Subcutaneous abdominal adipose tissue (tissue), 5 donors: ENCODE measurements at regions not wholly inside any gene's neighbourhood (a gene's known extent, or its start where the extent isn't known, plus 50 kb on each side); places are given as distances from the start of the nearest gene placed in this dataset.
"Not testable (repeated sequence)": the region's sequence is repeated elsewhere in the genome, so short reads cannot be mapped to it uniquely, and the experiment has no call there.

Experiments used
- H3K27ac ChIP-seq: one replicate; pipeline ENCODE4 v1.7.0; 2013; ENCODE audit warnings: low read depth, mild to moderate bottlenecking, inconsistent platforms, low read length, moderate library complexity
- H3K27me3 ChIP-seq, 5 donors: one replicate each; pipeline ENCODE4 v1.7.0; 2013; ENCODE audit warnings: low read length in 5 of 5, inconsistent platforms in 1 of 5; ENCODE audit not compliant: control insufficient read depth in 5 of 5, insufficient read depth in 4 of 5
- H3K36me3 ChIP-seq, 5 donors: one replicate each; pipeline ENCODE4 v1.7.0; 2013; ENCODE audit warnings: low read length in 5 of 5; ENCODE audit not compliant: control insufficient read depth in 5 of 5, insufficient read depth in 5 of 5
- H3K4me1 ChIP-seq, 5 donors: one replicate each; pipeline ENCODE4 v1.7.0; 2013; ENCODE audit warnings: low read length in 5 of 5, mild to moderate bottlenecking in 3 of 5, moderate library complexity in 1 of 5; ENCODE audit not compliant: control insufficient read depth in 5 of 5, insufficient read depth in 5 of 5
- H3K4me3 ChIP-seq, 5 donors: one replicate each; pipeline ENCODE4 v1.7.0; 2013; ENCODE audit warnings: low read length in 5 of 5, low read depth in 1 of 5
- H3K9ac ChIP-seq, 5 donors: one replicate each; pipeline ENCODE4 v1.7.0; 2013; ENCODE audit warnings: low read length in 5 of 5, mild to moderate bottlenecking in 4 of 5, moderate library complexity in 3 of 5
- H3K9me3 ChIP-seq, 5 donors: one replicate each; pipeline ENCODE4 v1.7.0; 2013; ENCODE audit warnings: low read length in 5 of 5; ENCODE audit not compliant: control insufficient read depth in 5 of 5
- donor health status: healthy.
- donor health status: healthy.
- donor health status: healthy.
- donor health status: healthy.
- donor health status: healthy.

GRCh38 chr17:59492091-59492451 lies 73.3 kb upstream of the DHX40 start:
- no peak overlapping the region for H3K27ac ChIP-seq
- no peaks in the 10 kb centered on the region for H3K9me3 ChIP-seq
- H3K4me3 ChIP-seq = no peak overlapping the region
- H3K9ac ChIP-seq = no peak overlapping the region
- H3K27me3 ChIP-seq = no peaks in the 10 kb centered on the region
- H3K36me3 ChIP-seq = no peaks in the 10 kb centered on the region
- peaks cover 0 to 6% (median 0%) of the 10 kb centered on the region in 5 donors for H3K4me1 ChIP-seq

- Histone ChIP-seq H3K36me3 (no peaks in the 10 kb centered on the region), H3K9me3 (no peaks in the 10 kb centered on the region), H3K9ac (no peak overlapping the region)
Measured at GRCh38 chr17:59493867-59494266, 71.5 kb upstream of the DHX40 start.

GRCh38 chr17:59494757-59495368 lies 70.5 kb upstream of the DHX40 start:
- H3K4me1 ChIP-seq = peaks cover 0 to 3% (median 0%) of the 10 kb centered on the region in 5 donors

More at GRCh38 chr17:59493867-59494266, 71.5 kb upstream of the DHX40 start:
- H3K27ac ChIP-seq = no peak overlapping the region
- no peak overlapping the region for H3K4me3 ChIP-seq
- no peaks in the 10 kb centered on the region for H3K27me3 ChIP-seq
- H3K4me1 ChIP-seq = peaks cover 0 to 3% (median 0%) of the 10 kb centered on the region in 5 donors

GRCh38 chr17:59496178-59496577 lies 69.2 kb upstream of the DHX40 start:
- Histone ChIP-seq H3K27ac (no peak overlapping the region), H3K4me1 (peaks cover 0 to 3% (median 0%) of the 10 kb centered on the region in 5 donors), H3K4me3 (no peak overlapping the region), H3K9ac (no peak overlapping the region), H3K9me3 (no peaks in the 10 kb centered on the region), H3K36me3 (no peaks in the 10 kb centered on the region), H3K27me3 (no peaks in the 10 kb centered on the region)

More at GRCh38 chr17:59494757-59495368, 70.5 kb upstream of the DHX40 start:
- Histone ChIP-seq H3K9ac (no peak overlapping the region), H3K27me3 (no peaks in the 10 kb centered on the region), H3K4me3 (no peak overlapping the region), H3K36me3 (no peaks in the 10 kb centered on the region), H3K27ac (no peak overlapping the region), H3K9me3 (no peaks in the 10 kb centered on the region)

GRCh38 chr17:59498530-59499307 lies 66.7 kb upstream of the DHX40 start:
- H3K4me1 ChIP-seq = peaks cover 0 to 3% (median 0%) of the 10 kb centered on the region in 5 donors
- H3K9me3 ChIP-seq = no peaks in the 10 kb centered on the region
- H3K27me3 ChIP-seq = no peaks in the 10 kb centered on the region
- H3K36me3 ChIP-seq = no peaks in the 10 kb centered on the region
- no peak overlapping the region for H3K4me3 ChIP-seq
- H3K9ac ChIP-seq = no peak overlapping the region
- no peak overlapping the region for H3K27ac ChIP-seq

GRCh38 chr17:59500086-59500655 lies 65.2 kb upstream of the DHX40 start:
- H3K27ac ChIP-seq, H3K4me1 ChIP-seq, H3K36me3 ChIP-seq, H3K9me3 ChIP-seq, H3K27me3 ChIP-seq, H3K4me3 ChIP-seq, H3K9ac ChIP-seq: not testable (repeated sequence)

GRCh38 chr17:59501690-59502089 lies 63.7 kb upstream of the DHX40 start:
- H3K4me1 ChIP-seq = peaks cover 0 to 3% (median 0%) of the 10 kb centered on the region in 5 donors
- no peak overlapping the region for H3K27ac ChIP-seq
- H3K9ac ChIP-seq = no peak overlapping the region
- H3K36me3 ChIP-seq = no peaks in the 10 kb centered on the region
- H3K4me3 ChIP-seq = no peak overlapping the region
- H3K9me3 ChIP-seq = no peaks in the 10 kb centered on the region
- H3K27me3 ChIP-seq = no peaks in the 10 kb centered on the region

GRCh38 chr17:59502800-59503199 lies 62.6 kb upstream of the DHX40 start:
- H3K4me3 ChIP-seq = no peak overlapping the region
- no peaks in the 10 kb centered on the region for H3K36me3 ChIP-seq
- no peaks in the 10 kb centered on the region for H3K9me3 ChIP-seq
- no peak overlapping the region for H3K9ac ChIP-seq
- H3K4me1 ChIP-seq = peaks cover 0 to 3% (median 0%) of the 10 kb centered on the region in 5 donors
- no peak overlapping the region for H3K27ac ChIP-seq
- H3K27me3 ChIP-seq = no peaks in the 10 kb centered on the region

GRCh38 chr17:59503500-59503899 lies 61.9 kb upstream of the DHX40 start:
- Histone ChIP-seq H3K36me3 (no peaks in the 10 kb centered on the region), H3K9me3 (no peaks in the 10 kb centered on the region), H3K9ac (no peak overlapping the region), H3K4me3 (no peak overlapping the region), H3K27me3 (no peaks in the 10 kb centered on the region), H3K4me1 (peaks cover 0 to 3% (median 0%) of the 10 kb centered on the region in 5 donors), H3K27ac (no peak overlapping the region)

GRCh38 chr17:59504821-59505220 lies 60.6 kb upstream of the DHX40 start:
- H3K4me3 ChIP-seq = no peak overlapping the region
- no peak overlapping the region for H3K27ac ChIP-seq
- H3K27me3 ChIP-seq = no peaks in the 10 kb centered on the region
- no peaks in the 10 kb centered on the region for H3K36me3 ChIP-seq
- H3K9me3 ChIP-seq = no peaks in the 10 kb centered on the region
- H3K4me1 ChIP-seq = no peaks in the 10 kb centered on the region
- H3K9ac ChIP-seq = no peak overlapping the region
